ENCODE measurements at regions not wholly inside any gene's neighbourhood (a gene's known extent, or its start where the extent isn't known, plus 50 kb on each side); places are given as distances from the start of the nearest gene placed in this dataset.

DNA sequence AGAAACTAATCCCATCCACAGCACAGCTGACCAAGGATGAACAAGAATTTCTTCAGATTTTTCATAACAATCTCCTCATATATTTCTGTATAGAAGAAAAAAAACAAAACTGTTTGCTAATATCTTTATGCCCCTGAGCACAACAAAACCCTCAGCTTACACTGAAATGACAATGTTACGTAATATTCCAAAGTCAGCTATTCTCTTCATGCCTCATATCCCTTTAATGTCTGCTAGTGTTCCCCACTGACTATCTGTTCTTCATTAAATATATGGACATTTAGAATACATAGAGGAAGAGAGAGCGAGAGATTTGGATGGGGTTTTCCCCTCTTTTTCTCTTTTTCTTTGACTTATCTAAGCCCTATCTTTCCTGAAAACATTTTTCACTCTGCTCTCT lies 87.9 kb upstream of the GULP1 start:
- no peak for DNase-seq (ENCODE audit: low read depth)

DNA sequence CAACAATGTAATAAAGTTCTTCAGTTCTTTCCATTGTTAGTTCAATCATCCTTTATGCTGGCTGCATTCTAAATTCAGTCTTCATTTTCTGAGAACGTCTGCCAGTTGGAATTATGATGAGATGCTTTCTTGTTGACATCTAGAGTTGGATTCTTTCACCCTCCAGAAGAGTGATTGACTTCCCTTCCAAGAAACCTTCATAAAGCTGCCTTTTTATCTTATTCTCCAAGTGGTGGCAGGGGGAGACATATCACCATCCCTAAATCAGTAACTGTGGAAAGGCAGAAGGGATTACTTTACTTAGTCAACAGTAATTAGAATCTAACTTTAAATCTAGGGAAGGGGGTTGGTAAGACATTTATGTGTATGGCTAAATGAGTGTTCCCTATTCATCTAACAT lies 86.8 kb upstream of the GULP1 start:
- TF ChIP-seq, protein P1, sequence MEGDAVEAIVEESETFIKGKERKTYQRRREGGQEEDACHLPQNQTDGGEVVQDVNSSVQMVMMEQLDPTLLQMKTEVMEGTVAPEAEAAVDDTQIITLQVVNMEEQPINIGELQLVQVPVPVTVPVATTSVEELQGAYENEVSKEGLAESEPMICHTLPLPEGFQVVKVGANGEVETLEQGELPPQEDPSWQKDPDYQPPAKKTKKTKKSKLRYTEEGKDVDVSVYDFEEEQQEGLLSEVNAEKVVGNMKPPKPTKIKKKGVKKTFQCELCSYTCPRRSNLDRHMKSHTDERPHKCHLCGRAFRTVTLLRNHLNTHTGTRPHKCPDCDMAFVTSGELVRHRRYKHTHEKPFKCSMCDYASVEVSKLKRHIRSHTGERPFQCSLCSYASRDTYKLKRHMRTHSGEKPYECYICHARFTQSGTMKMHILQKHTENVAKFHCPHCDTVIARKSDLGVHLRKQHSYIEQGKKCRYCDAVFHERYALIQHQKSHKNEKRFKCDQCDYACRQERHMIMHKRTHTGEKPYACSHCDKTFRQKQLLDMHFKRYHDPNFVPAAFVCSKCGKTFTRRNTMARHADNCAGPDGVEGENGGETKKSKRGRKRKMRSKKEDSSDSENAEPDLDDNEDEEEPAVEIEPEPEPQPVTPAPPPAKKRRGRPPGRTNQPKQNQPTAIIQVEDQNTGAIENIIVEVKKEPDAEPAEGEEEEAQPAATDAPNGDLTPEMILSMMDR (IDR thresholded peaks at IDR 0.05; ENCODE audit: insufficient read depth, low read depth, low read length, missing control alignments), result no peak
- H3K4me3 ChIP-seq (ENCODE audit: low read length), result no peak overlapping the region
- no peak for DNase-seq (ENCODE audit: low read depth)

More for the DNA sequence above, 87.9 kb upstream of the GULP1 start:
- TF ChIP-seq, protein P1 (IDR thresholded peaks at IDR 0.05; ENCODE audit: insufficient read depth, low read depth, low read length, missing control alignments), result no peak
- H3K4me3 ChIP-seq (ENCODE audit: low read length), result no peak overlapping the region

DNA sequence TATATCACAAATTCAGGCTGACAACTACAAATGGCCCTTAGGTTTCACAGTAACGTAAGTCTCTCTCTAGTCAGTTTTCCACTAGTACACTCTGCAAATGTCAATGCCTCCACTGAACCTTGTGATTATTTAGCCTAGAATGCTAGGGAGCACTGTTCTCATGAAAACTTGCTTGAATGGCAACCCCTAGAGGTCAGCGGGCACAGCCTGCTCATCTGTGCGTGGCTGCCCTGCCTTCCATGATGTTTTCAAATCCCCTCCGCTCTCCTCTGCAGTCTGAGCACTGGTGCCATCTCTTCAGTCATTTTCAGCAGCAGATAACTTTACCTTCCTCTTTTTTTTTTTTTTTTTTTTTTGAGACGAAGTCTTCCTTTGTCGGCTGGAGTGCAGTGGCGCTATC lies 84.1 kb upstream of the GULP1 start:
- H3K4me3 ChIP-seq (ENCODE audit: low read length), result no peak overlapping the region
- TF ChIP-seq, protein P1 (IDR thresholded peaks at IDR 0.05; ENCODE audit: insufficient read depth, low read depth, low read length, missing control alignments), result no peak
- no peak for DNase-seq (ENCODE audit: low read depth)

DNA sequence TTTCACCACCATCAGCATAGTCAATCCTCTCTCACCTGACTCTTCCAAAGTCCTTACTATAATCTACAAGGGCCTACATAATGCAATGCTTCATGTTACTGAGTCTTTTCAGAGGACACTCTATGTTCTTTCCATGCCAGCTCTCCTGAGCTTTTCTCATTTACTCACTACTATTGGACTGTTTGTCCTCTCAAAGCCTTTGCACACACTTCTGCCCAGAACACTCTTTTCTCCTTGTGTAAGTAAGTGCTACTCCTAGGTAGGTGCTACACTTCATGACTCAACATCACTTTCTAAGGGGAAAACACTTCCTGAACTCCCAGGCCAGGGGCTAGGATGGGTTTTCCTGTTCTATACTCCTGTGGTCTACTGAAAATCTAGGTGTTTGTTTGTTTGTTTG lies 82.5 kb upstream of the GULP1 start:
- H3K4me3 ChIP-seq (ENCODE audit: low read length), result no peak overlapping the region
- DNase-seq (ENCODE audit: low read depth), result no peak
- TF ChIP-seq, protein P1 (IDR thresholded peaks at IDR 0.05; ENCODE audit: insufficient read depth, low read depth, low read length, missing control alignments), result no peak

DNA sequence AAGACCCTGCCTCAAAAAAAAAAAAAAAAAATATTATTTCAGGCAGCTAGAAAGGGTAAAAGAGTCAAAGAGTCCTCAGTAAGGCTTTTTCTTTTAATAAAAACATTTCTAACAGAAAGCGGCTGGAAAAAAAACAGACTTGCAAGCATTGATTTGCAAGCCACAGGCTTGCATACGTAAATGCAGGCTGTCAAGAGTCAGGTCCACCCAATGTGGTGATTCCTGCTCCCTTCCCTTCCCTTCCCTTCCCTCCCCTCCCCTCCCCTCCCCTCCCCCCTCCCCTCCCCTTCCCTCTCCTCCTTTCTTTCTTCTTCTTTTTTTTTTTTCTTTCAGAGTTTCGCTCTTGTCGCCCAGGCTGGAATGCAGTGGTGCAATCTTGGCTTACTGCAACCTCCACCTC lies 74.4 kb upstream of the GULP1 start:
- H3K4me3 ChIP-seq (ENCODE audit: low read length), result no peak overlapping the region
- TF ChIP-seq, protein P1 (IDR thresholded peaks at IDR 0.05; ENCODE audit: insufficient read depth, low read depth, low read length, missing control alignments), result no peak
- DNase-seq (ENCODE audit: low read depth), result no peak

DNA sequence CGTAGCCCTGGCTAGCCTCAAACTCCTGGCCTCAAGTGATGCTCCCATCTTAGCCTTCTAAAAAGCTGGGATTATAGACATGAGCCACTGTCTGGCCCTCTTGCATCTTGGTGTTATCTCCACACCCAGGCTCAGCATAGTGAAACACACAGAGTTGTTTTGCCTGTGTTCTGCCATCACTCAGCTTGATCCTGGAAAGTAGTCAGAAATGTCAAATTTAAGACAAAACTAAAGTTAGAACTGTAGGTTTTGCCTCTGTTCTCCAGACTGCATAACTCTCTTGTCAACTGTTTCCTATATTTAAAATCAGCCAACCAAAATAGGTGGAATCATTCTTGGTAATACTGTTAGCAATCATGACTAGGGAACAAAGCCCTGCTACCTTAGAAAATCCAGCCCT lies 72.1 kb upstream of the GULP1 start:
- DNase-seq (ENCODE audit: low read depth), result no peak
- H3K4me3 ChIP-seq (ENCODE audit: low read length), result no peak overlapping the region
- TF ChIP-seq, protein P1 (IDR thresholded peaks at IDR 0.05; ENCODE audit: insufficient read depth, low read depth, low read length, missing control alignments), result no peak

DNA sequence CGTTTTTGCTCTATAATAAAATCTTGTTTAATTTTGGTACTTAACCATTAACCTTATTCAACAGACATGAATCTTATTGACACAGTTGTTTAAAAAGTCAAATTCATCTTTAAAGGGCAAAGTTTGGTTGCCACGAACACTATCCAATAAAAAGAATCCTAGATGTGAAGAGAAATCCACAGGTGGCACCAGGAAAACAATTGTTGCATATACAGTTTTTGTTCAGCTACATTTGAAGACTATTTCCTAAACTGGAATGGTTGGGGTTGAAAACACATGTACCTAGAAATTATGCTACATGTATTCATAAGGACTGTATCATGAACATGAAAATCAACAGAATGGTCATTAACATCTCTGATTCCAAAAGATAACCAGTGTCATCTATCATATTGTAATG lies 71.1 kb upstream of the GULP1 start:
- DNase-seq (ENCODE audit: low read depth), result no peak
- H3K4me3 ChIP-seq (ENCODE audit: low read length), result no peak overlapping the region
- TF ChIP-seq, protein P1 (IDR thresholded peaks at IDR 0.05; ENCODE audit: insufficient read depth, low read depth, low read length, missing control alignments), result no peak
